Activated CD8-positive, alpha-beta memory T cell treated with anti-CD3 and anti-CD28 coated beads, Interleukin-2, amount 50 U/mL, for 4 hours (primary cell): ENCODE measurements at regions not wholly inside any gene's neighbourhood (a gene's known extent, or its start where the extent isn't known, plus 50 kb on each side); places are given as distances from the start of the nearest gene placed in this dataset.
"Not testable (repeated sequence)": the region's sequence is repeated elsewhere in the genome, so short reads cannot be mapped to it uniquely, and the experiment has no call there.

Source experiments
- DNase-seq: peaks from one replicate; pipeline ENCODE4 v3.0.0-alpha.2; 2020

DNA sequence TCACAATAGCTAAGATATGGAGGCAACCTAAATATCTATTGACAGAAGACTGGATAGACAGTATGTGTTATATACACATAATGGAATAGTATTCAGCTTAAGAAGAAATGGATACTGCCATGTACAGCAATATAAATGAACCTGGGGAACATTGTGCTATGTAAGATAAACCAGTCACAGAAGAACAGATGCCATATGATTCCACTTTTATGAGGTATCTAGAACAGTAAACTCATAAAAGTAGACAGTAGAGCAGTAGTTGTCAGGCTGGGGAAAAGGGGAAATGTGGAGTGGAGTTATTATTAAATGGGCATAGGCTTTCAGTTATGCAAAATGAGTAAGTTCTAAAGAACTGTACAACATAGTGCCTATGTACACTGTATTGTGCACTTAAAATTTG lies 1055.7 kb upstream of the TMEFF2 start:
- no peak for DNase-seq

- no peak for DNase-seq
Measured at GRCh38 chr2:193240752-193241151, 1046.0 kb upstream of the TMEFF2 start.

- no peak for DNase-seq
Measured at GRCh38 chr2:193231634-193232033, 1036.9 kb upstream of the TMEFF2 start.

DNA sequence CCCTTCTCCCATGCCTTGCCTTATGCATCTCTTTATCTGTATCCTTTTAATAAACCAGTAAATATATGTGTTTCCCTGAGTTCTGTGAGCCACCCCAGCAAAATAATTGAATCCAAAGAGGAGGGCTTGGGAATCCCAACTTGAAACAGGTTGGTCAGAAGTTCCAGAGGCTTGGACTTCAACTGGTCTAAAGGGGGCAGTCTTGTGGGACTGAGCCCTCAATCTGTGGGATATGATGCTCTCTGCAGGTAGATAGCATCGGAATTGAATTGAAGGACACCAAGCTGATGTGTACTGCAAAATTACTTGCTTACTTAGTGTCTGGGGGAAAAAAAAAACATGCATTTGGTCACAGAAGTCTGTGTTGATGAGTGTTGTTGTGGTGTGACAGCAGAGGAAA lies 1033.5 kb upstream of the TMEFF2 start:
- DNase-seq = no peak

DNA sequence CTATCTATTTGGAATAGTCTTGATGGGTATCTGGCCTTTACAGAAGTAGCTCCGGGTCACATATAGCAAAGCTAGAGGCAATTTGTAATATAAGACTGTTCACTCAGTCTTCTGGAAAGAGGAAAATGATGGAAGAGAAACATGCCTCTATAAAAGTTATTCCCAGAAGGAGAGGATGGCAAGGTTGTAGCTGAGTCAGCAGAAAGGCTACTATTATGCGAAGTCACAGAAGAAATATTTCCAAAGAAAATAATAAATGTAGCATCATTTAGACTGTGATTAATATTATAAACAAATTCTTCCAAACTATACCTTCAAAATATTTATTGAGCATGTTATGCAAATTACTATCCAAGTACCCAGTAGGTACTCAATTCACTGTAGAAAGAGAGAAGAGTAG lies 1027.7 kb upstream of the TMEFF2 start:
- DNase-seq = no peak

DNA sequence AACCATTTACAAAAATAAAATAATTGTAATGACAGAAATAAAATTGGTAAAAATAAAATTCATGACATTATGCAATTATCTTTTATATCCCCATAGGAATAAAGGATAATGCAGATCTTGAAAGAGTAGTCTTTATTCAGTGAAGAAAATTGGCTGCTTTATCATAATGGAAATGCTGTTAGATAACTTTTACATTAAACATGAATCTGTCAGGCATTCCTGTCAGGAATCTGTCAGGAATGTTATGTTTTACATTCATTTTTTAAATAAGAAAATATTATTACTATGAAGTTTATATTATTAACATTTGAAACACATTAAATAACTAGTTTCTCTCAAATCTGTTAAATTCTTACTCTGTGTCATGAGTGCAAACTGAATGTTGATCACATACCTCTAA lies 1024.7 kb upstream of the TMEFF2 start:
- no peak for DNase-seq

GRCh38 chr2:193201583-193201982 lies 1006.9 kb upstream of the TMEFF2 start:
- no peak for DNase-seq

DNA sequence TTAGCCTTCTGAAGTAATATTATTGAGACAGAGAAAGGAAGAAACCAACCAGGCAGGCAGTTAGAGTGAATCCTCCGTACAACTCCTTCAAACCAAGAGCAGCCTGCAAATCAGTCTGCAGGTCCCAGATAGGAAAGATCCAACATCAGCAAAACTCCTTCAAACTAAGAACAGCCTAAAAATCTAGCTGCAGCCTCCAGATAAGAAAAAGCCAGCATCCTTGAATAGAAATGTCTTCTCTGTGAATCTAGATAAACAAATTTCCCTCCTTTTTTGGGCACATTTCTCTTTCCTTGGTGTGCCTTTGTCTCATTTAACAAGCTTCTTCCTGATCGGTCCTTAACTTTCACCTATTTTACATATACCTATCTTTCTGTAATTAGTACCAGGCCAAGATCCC lies 1004.6 kb upstream of the TMEFF2 start:
- no peak for DNase-seq

DNA sequence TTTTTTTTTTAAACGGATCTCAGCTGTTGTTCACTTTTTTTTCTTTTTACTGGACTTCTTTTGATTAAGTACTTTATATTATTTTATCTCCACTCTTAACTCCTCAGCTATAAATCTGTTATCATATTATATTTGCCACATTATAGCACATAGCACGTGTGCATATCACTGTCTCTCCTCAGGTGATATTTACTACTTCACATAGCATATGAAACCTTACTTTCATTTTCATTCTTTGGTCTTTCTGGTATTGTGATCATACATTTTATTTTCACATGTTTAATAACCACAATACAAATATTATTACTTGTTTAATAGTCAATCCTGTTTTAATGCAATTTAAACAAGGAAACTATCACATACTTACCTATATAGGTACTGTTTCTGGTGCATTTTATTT lies 993.1 kb upstream of the TMEFF2 start:
- DNase-seq = no peak

- not testable (repeated sequence) for DNase-seq
Measured at GRCh38 chr2:193170981-193171380, 976.2 kb upstream of the TMEFF2 start.

DNA sequence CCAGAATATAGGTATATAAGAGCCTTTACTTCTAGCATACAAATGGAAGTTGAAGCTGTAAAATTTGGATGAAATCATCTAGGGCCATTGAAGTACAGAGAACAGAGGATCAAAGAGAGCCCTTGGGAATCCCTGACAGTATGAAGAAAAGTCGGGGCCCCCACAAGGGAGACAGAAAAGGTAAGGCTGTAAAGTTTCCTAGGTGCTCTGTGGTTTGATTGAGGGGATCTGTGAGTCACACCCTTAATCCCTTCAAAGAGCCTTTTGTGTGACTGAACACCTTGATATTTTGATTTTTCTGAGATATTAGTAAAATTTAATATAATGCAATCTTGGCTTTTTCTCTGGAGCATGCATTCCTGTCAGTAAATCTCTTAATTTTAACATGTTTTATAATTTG lies 961.7 kb upstream of the TMEFF2 start:
- DNase-seq = no peak

DNA sequence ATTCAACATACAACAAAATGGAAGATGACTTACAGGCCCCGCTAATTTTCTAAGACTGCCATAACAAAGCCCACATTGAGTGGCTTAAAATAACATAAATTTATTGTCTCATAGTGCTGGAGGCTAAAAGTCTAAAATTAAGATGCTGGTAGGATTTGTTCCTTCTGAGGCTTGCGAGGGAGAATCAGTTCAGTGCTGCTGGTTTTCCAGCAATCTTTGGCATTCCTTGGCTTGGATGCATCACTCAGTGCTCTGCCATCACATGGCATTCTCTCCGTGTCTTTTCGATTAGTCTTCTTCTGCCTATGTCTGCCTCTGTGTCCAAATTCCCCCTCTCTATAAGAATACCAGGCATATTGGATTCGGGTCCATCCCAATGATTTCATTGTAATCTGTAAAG lies 959.3 kb upstream of the TMEFF2 start:
- DNase-seq = no peak

- DNase-seq = no peak
Measured at GRCh38 chr2:193153576-193153975, 958.8 kb upstream of the TMEFF2 start.

DNA sequence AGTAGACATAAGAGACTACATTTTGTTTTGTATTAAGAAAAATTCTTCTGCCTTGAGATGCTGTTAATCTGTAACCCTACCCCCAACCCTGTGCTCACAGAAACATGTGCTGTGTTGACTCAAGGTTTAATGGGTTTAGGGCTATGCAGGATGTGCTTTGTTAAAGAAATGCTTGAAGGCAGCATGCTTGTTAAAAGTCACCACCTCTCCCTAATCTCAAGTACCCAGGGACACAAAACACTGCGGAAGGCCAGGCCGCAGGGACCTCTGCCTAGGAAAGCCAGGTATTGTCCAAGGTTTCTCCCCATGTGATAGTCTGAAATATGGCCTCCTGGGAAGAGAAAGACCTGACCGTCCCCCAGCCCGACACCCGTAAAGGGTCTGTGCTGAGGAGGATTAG lies 947.7 kb upstream of the TMEFF2 start:
- DNase-seq = not testable (repeated sequence)

DNA sequence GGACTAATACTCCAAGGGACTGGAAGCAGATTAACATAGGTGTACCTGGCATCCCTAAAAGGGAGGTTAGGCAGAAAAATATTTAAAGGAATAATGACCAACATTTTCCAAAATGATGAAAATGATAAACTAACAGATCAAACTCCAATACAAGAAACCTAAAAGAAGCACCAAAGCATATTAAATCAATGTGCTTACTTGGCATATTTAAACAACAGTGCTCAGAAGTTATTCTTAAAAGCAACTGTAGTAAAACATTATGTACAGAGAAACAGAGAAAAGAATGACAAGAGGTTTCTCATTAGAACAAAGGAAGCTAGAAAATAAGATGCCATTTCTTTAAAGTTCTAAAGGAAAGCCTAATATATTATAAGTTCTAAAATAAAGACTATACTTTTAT lies 947.3 kb upstream of the TMEFF2 start:
- no peak for DNase-seq

DNA sequence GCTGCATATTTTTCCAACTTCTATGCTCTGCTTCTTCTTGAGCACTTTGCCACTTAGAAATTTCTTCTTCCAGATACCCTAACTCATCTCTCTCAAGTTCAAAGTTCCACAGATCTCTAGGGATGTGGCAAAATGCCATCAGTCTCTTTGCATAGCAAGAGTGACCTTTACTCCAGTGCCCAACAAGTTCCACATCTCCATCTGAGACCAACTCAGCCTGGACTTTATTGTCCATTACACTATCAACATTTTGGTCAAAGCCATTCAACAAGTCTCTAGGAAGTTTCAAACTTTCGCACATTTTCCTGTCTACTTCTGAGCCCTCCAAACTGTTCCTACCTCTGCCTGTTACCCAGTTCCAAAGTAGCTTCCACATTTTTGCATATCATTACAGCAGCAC lies 946.2 kb upstream of the TMEFF2 start:
- DNase-seq = not testable (repeated sequence)

DNA sequence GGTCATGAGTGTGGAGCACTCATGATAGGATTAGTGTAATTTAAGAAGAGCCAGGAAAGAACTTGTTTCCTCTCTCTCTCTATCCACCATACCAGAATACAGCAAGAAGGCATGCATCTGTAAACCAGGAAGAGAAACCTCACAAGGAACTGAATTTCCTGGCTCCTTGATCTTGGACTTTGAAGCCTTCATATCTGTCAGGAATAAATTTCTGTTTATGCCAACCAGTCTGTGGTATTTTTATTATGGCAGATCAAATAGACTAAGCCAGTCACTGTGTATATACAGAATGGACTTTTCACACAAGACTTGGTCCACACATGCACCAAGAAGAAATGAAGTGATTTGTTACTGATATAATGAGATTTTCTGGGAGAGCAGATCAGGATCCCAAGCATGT lies 930.1 kb upstream of the TMEFF2 start:
- DNase-seq = no peak

DNA sequence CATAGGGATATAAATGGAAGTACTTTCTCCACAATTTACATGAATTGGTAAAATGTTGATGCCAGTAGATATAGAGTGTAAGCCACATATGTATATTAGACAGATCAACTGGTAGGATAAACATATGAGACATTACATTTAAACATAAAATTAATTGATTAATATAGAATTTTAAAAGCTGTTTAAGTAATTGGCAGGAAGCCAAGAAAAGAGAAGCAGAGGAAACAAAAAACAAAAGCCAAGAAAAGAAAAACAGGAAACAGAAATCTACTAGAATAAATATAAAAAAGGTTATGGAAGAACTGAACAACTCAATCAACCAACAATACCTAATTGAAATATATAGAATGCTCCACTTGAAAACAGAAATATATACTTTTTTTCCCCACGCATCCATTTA lies 920.1 kb upstream of the TMEFF2 start:
- no peak for DNase-seq

DNA sequence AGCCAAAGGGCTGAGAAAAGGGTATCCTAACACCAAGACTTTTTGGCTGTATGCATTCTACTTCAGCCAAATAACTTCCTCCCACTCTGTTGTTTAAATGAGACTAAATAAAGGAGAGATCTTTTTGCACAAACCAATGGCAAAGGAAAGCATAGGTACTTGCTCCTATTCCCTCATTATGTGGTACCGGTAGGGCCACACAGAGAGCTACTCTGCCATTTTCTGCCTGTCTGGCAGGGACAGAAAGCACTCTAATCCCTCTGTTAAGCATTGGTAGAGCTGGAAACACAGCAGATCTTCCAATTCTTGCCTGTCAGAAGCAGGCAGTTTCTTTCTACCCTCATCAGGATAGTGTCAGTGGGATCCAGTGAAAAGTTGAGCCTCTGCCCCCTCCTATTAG lies 918.3 kb upstream of the TMEFF2 start:
- no peak for DNase-seq

DNA sequence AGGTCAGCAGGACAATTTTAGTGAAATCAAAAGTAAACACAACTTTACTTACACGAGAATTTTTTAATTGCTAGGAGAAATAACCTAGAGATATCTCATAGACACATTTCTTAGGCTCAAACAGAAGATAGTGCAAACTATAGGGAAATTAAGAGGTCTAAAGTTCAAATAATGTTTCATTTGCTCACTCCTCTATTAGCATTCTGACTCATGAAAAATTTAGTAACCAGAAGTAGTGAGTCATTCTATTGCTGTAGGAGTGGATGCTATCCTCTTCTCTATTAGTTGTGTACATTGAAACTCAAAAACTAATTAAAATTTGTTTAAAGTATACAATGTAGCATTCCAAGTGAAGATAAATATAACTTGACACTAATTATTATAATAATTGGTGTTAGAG lies 908.3 kb upstream of the TMEFF2 start:
- DNase-seq = no peak

DNA sequence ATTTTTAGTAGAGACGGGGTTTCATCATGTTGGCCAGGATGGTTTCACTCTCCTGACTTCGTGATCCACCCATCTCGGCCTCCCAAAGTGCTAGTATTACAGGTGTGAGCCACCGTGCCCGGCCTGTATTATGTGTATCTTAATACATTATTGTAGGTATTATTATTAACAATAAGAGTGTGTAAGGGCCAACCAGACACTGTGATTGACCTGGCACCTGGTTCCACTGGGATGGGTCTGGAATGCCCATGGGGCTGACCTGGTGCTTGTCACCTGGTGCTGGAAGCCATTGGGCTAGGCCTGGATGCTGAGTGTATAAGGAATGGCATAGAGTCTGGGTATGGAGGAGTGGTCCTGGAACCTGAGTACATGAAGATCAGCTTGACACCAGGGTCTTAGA lies 906.9 kb upstream of the TMEFF2 start:
- no peak for DNase-seq

GRCh38 chr2:193088026-193088425 lies 893.3 kb upstream of the TMEFF2 start:
- DNase-seq = no peak

DNA sequence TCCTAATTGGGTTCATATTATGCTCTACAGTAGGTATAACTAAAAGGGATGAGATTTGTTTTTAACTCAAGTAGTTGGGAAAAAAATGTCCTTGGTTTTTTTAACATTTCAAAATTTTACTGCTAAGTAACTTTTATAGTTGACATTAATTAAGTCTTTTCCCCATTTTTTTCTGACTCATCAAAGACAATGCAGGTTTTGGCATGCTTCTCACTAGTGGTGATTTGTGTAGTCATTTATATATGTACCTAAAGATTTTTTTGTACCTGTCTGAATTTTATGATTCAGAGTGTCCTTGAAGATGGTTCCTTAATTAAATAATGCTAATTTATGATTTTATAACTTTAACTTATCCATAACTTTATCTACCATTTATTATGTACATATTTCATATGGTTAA lies 882.3 kb upstream of the TMEFF2 start:
- DNase-seq = no peak

- no peak for DNase-seq
Measured at GRCh38 chr2:193074933-193075332, 880.2 kb upstream of the TMEFF2 start.

DNA sequence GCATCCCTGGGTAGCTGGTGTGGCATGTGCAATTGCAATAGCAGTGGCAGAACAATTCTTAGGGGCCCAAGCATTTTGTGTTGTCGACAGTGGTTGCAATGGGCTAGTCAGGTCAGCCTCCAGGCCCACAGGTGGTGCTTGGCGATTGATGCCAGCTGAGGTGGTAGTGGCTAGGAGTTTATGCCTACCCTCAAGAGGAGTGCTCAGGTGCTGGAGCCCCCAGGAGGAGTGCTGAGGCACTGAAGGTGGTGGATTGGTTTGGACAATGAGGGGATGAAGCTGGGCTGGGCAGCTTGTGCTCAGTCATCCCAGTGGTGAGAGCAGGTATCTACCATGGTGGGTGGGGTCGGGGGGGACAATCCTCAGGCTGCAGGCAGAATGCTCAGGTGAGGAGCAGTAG lies 877.9 kb upstream of the TMEFF2 start:
- DNase-seq = no peak

DNA sequence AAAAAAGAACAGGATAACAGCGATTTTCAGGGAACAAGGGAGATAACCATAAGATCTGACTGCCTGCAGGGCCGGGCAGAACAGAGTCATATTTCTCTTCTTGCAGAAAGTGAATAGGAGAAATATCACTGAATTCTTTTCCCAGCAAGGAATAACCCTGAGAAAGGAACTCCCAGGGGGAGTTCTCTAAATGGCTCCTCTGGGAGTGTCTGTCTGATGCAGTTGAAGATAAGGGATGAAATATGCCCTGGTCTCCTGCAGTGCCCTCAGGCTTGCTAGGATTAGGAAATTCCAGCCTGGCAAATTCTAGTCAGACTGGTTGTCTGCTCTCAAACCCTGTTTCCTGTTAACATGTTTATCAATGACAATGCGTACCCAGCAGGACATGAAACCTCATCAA lies 830.8 kb upstream of the TMEFF2 start:
- not testable (repeated sequence) for DNase-seq
